GM12865 (cell line): ENCODE measurements at regions not wholly inside any gene's neighbourhood (a gene's known extent, or its start where the extent isn't known, plus 50 kb on each side); places are given as distances from the start of the nearest gene placed in this dataset.

Experiments
- DNase-seq: peaks from one replicate; pipeline ENCODE4 v3.0.0; 2010; ENCODE audit warnings: low read depth
- H3K4me3 ChIP-seq: 2 replicates; pipeline ENCODE4 v1.5.1; 2011; ENCODE audit warnings: mild to moderate bottlenecking, low read depth, low read length, control low read depth
- TF ChIP-seq, protein P1 (sequence below): IDR thresholded peaks from 2 replicates; pipeline ENCODE4 v1.5.1; 2011; ENCODE audit warnings: low read length, control low read depth, low read depth, inconsistent platforms; ENCODE audit not compliant: insufficient read depth; ENCODE audit errors: missing control alignments

GRCh38 chr4:41425650-41426049 lies 112.3 kb upstream of the LIMCH1 start:
- DNase-seq = no peak
- H3K4me3 ChIP-seq = no peak overlapping the region
- TF ChIP-seq, protein P1, sequence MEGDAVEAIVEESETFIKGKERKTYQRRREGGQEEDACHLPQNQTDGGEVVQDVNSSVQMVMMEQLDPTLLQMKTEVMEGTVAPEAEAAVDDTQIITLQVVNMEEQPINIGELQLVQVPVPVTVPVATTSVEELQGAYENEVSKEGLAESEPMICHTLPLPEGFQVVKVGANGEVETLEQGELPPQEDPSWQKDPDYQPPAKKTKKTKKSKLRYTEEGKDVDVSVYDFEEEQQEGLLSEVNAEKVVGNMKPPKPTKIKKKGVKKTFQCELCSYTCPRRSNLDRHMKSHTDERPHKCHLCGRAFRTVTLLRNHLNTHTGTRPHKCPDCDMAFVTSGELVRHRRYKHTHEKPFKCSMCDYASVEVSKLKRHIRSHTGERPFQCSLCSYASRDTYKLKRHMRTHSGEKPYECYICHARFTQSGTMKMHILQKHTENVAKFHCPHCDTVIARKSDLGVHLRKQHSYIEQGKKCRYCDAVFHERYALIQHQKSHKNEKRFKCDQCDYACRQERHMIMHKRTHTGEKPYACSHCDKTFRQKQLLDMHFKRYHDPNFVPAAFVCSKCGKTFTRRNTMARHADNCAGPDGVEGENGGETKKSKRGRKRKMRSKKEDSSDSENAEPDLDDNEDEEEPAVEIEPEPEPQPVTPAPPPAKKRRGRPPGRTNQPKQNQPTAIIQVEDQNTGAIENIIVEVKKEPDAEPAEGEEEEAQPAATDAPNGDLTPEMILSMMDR = no peak

- no peak for DNase-seq
- TF ChIP-seq, protein P1 = no peak
- no peak overlapping the region for H3K4me3 ChIP-seq
Measured at GRCh38 chr4:41426539-41426938, 111.4 kb upstream of the LIMCH1 start.

GRCh38 chr4:41427306-41427882 lies 110.6 kb upstream of the LIMCH1 start:
- no peak overlapping the region for H3K4me3 ChIP-seq
- TF ChIP-seq, protein P1 = no peak

GRCh38 chr4:41427931-41428600 lies 109.9 kb upstream of the LIMCH1 start:
- TF ChIP-seq, protein P1 = no peak
- DNase-seq = no peak
- H3K4me3 ChIP-seq = no peak overlapping the region

More at GRCh38 chr4:41427306-41427882, 110.6 kb upstream of the LIMCH1 start:
- DNase-seq = no peak

DNA sequence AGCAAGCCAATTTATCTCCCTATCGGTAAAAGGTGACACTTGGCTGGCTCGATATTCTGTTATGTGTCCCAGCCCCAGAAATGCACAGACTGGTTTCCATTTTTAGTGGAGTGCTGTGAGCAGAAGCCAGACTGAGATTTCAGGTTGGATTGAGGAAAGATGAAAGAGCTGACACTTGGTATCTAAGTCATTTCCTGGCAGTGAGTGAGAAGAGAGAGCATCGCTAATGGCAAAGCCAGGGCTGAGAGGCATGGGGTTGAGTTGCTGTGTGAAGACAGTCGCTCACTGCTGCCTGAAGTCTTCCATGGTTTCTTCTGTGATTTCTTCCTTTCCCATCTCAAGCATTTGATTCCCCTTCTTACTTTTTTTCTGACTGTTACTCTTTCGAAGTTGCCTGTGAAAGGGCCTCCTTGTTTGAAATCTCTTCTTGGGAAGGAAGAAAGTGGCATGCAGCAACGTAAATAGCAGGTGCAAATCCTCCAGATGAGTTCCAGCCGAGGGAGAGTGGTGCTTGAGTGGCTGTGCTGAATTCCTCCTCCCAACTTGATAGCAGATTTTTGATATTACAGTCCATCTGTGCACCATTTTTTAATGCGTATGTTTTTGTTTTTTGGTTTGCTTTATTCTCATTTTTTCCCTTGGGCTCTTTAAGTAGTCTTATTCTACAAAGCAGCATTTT lies 109.2 kb upstream of the LIMCH1 start:
- no peak for DNase-seq
- TF ChIP-seq, protein P1 = no peak
- H3K4me3 ChIP-seq = no peak overlapping the region

GRCh38 chr4:41429280-41429669 lies 108.7 kb upstream of the LIMCH1 start:
- TF ChIP-seq, protein P1 = no peak
- no peak for DNase-seq

DNA sequence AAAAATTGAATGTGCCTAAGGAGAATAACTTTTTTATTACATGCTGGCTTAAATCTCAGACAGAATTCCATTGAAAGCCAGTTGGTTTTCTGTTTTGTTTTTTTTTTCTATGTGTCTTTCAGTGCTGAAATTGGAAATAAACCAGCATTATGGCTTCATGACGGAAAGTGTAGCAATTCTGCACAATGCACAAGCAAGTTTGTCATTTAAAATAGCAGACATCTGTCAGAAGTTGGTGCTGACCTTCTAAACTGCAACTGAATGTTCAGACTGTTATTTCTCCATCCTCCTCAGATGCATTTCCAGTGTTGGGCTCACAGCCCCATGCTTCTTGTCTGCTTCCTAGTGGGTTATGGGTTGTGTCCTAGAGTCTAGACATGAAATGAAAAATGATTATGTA lies 107.2 kb upstream of the LIMCH1 start:
- TF ChIP-seq, protein P1 = no peak
- DNase-seq = no peak
- no peak overlapping the region for H3K4me3 ChIP-seq

More at GRCh38 chr4:41429280-41429669, 108.7 kb upstream of the LIMCH1 start:
- no peak overlapping the region for H3K4me3 ChIP-seq
